ENCODE measurements at regions not wholly inside any gene's neighbourhood (a gene's known extent, or its start where the extent isn't known, plus 50 kb on each side); places are given as distances from the start of the nearest gene placed in this dataset.

DNA sequence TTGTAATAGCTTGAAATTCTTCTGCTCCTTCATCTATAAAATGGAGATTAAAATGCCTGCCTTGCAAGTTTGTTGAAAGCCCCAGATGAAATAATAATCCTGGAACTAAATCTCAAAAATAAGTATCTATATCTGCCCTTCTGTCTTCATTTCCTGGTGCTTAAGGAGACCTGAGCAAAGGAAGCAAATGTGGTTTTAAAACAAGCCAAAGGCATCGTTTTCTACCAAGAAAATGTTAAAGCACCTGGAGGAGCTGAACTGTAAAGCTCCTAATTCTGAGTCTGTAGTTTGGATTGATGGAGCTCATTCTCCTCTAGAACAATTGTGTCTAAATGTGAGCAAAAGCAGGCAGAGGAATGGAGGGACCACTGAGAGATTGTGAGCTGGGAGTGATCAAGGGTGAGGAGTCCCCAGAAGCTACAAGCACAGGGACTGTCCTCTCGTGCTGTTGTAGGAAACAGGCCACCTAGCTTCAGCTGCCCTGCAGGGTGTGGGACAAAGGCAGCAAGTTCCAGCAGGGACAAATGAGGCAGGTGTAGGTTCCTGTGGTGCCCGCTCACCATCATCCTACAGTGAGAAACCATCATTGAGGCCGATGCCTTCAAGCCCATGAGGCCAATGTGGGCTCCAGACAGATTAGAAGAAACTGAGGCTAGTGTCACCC lies 420.7 kb upstream of the TRIB2 start:
- peaks cover 10% of the 10 kb centered on the region for H3K9me3 Mint-ChIP-seq
- peaks cover 30% of the 10 kb centered on the region for H3K36me3 Mint-ChIP-seq
- no peaks in the 10 kb centered on the region for H3K27me3 Mint-ChIP-seq
- DNase-seq: no peak
- no peak overlapping the region for H3K4me3 Mint-ChIP-seq
- H3K4me1 Mint-ChIP-seq: peaks cover 49% of the 10 kb centered on the region
- CTCF ChIA-PET: interaction anchor here (1.3 kb wide), 1 partner anchor 421 kb away, joined by 5 read pairs; the partner anchor contains the start of gene TRIB2
- H3K27ac Mint-ChIP-seq: peak overlapping the region; percentile 78

DNA sequence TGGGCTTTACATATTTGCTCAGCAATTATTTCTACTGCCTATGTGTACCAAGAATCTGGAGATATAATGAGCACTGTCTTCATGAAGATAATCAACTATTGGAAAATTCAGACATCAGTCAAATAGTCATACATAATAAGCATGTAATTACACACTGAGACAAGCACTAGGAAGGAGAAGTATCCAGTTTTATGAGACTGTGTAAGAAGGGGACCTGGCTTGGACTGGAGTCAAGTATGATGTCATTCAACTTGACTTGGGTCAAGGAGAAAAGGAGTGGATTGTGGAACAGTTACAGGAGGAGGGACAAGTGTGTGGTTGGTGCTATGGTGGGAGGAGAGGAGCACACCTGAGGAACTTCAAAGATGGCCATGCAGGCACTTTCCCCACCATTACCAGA lies 419.8 kb upstream of the TRIB2 start:
- no peak overlapping the region for H3K4me3 Mint-ChIP-seq
- peaks cover 4% of the 10 kb centered on the region for H3K9me3 Mint-ChIP-seq
- no peaks in the 10 kb centered on the region for H3K27me3 Mint-ChIP-seq
- no peak for DNase-seq
- H3K4me1 Mint-ChIP-seq: peaks cover 56% of the 10 kb centered on the region
- H3K36me3 Mint-ChIP-seq: peaks cover 27% of the 10 kb centered on the region
- H3K27ac Mint-ChIP-seq: peak overlapping the region; percentile 3
- CTCF ChIA-PET: interaction anchor here (1.3 kb wide), 1 partner anchor 420 kb away, joined by 5 read pairs; the partner anchor contains the start of gene TRIB2

DNA sequence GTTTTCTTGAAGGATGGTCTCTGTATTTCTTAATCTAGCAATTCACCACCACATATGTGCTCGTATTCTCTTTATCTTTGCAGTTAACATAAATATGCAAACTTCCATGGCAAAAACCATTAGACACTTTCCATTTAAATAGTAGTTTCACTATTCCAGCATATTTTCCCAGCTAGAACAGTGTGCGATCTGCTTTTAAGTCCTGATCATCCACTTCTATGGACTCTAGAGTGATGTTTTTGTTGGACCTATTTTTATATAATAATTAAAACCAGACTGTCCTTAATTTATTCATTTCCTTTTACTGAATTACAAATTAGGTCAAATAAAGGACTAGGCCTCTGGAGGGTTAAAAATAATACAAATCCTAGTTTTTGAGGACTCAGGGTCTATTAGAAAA lies 418.4 kb upstream of the TRIB2 start:
- H3K27ac Mint-ChIP-seq: no peak overlapping the region
- H3K9me3 Mint-ChIP-seq: no peaks in the 10 kb centered on the region
- H3K27me3 Mint-ChIP-seq: peaks cover 2% of the 10 kb centered on the region
- peaks cover 64% of the 10 kb centered on the region for H3K4me1 Mint-ChIP-seq
- CTCF ChIA-PET: no interaction called here
- no peak for DNase-seq
- no peak overlapping the region for H3K4me3 Mint-ChIP-seq
- peaks cover 24% of the 10 kb centered on the region for H3K36me3 Mint-ChIP-seq

DNA sequence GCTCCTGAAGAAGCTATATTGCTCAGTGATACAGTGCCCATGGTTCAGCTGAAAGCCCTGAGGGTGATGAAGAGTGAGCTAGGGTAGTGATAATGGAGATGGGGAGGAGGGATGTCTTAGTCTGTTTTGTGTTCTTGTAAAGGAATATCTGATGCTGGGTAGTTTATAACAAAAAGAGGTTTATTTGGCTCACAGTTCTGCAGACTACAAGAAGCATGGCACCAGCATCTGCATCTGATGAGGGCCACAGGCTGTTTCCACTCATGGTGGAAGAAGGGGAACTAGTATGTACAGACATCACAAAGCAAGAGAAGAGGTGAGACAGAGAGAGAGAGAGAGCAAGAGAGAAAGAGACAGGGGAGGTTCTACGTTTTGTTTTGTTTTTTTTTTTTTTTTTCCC lies 417.3 kb upstream of the TRIB2 start:
- peaks cover 3% of the 10 kb centered on the region for H3K27me3 Mint-ChIP-seq
- peaks cover 18% of the 10 kb centered on the region for H3K36me3 Mint-ChIP-seq
- CTCF ChIA-PET: no interaction called here
- no peak overlapping the region for H3K4me3 Mint-ChIP-seq
- no peaks in the 10 kb centered on the region for H3K9me3 Mint-ChIP-seq
- DNase-seq: no peak
- no peak overlapping the region for H3K27ac Mint-ChIP-seq
- H3K4me1 Mint-ChIP-seq: peaks cover 64% of the 10 kb centered on the region

GRCh38 chr2:12300019-12300602 lies 416.6 kb upstream of the TRIB2 start:
- Mint-ChIP-seq H3K27me3 (peaks cover 3% of the 10 kb centered on the region), H3K4me3 (no peak overlapping the region), H3K36me3 (peaks cover 15% of the 10 kb centered on the region), H3K27ac (no peak overlapping the region), H3K9me3 (no peaks in the 10 kb centered on the region), H3K4me1 (peaks cover 58% of the 10 kb centered on the region)
- no peak for DNase-seq
- CTCF ChIA-PET: no interaction called here

GRCh38 chr2:12300927-12301326 lies 415.8 kb upstream of the TRIB2 start:
- no peaks in the 10 kb centered on the region for H3K9me3 Mint-ChIP-seq
- no peak for DNase-seq
- peaks cover 49% of the 10 kb centered on the region for H3K4me1 Mint-ChIP-seq
- peaks cover 15% of the 10 kb centered on the region for H3K36me3 Mint-ChIP-seq
- CTCF ChIA-PET: no interaction called here
- peaks cover 3% of the 10 kb centered on the region for H3K27me3 Mint-ChIP-seq
- no peak overlapping the region for H3K27ac Mint-ChIP-seq
- H3K4me3 Mint-ChIP-seq: no peak overlapping the region

GRCh38 chr2:12302140-12302539 lies 414.6 kb upstream of the TRIB2 start:
- Mint-ChIP-seq H3K4me3 (no peak overlapping the region), H3K27ac (peak overlapping the region; percentile 83), H3K27me3 (peaks cover 3% of the 10 kb centered on the region), H3K4me1 (peaks cover 37% of the 10 kb centered on the region), H3K36me3 (peaks cover 12% of the 10 kb centered on the region), H3K9me3 (peaks cover 3% of the 10 kb centered on the region)
- DNase-seq: peak; percentile 48
- CTCF ChIA-PET: interaction anchor here (0.9 kb wide), 1 partner anchor 415 kb away, joined by 3 read pairs; the partner anchor contains the start of gene TRIB2

GRCh38 chr2:12302691-12303090 lies 414.0 kb upstream of the TRIB2 start:
- H3K4me3 Mint-ChIP-seq: no peak overlapping the region

DNA sequence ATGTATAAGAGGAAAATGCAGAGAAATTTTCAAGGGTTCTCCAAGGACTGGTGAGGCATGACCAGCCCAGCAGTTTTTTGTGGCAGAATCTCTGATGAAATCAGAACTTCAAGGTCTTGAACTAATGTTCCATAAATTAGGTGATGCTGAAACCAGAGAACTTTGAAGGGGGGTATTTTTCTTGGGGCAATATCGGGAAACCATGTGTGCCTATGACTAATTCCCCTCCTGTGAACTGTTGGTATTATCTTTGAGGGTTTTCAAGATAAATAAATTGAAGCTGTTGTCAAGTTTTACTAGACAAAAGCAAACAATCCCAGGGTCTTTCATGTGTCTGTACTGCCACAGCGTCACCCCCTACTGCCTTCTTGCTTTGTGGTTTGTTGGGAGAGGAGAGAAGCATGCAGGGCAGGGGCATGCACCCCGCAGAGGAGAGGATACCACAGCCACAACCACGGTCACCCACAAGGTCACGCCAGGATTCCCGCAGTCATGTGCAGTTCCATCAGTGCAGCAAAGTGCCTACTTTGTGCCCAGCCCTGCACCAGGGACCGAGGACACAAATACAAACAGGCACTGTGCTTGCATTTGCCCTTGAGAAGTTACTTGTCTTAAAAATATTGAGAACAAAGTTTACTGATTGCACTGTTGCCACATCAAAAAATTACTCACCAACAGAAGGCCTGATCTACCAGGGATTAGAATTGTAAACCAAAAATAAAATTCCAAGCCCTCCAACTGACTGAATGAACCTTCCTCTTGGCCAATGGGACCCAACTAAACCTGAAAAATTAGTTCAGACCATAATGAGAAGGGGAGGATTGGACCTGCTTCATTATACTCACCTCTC lies 413.3 kb upstream of the TRIB2 start:
- peaks cover 11% of the 10 kb centered on the region for H3K36me3 Mint-ChIP-seq
- CTCF ChIA-PET: no interaction called here
- H3K27me3 Mint-ChIP-seq: peaks cover 3% of the 10 kb centered on the region
- no peak overlapping the region for H3K4me3 Mint-ChIP-seq
- H3K4me1 Mint-ChIP-seq: peaks cover 34% of the 10 kb centered on the region
- peak; percentile 53 for DNase-seq
- H3K27ac Mint-ChIP-seq: peak overlapping the region; percentile 31
- H3K9me3 Mint-ChIP-seq: peaks cover 4% of the 10 kb centered on the region

More at GRCh38 chr2:12302691-12303090, 414.0 kb upstream of the TRIB2 start:
- Mint-ChIP-seq H3K9me3 (peaks cover 3% of the 10 kb centered on the region), H3K4me1 (peaks cover 34% of the 10 kb centered on the region), H3K27me3 (peaks cover 3% of the 10 kb centered on the region), H3K36me3 (peaks cover 10% of the 10 kb centered on the region), H3K27ac (no peak overlapping the region)
- no peak for DNase-seq
- CTCF ChIA-PET: no interaction called here

DNA sequence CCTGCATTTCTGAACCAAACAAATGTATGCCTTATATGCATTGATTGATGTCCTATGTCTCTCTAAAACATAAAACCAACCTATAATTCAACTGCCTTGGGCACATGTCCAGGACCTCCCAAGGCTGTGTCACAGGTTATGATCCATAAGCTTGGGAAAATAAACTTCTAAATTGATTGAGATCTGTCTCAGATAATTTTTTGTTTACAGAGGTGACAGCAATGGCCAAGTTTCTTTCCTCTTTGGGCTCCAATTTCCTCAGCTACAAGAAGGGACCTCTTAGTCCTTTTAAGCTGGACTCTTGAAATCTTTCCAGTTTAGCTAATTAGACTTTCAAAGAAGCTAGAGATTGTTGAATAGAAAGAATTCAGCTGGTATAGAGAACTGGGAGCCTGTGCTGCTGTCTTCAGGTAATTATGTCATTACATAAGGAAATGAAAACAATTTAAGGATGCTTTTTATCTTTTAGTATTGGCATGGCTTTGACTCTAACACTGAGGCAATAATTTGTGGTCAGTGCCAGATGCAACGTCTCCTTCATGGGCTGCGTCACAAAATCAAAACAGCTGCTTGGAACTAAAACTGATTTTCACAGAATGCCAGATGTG lies 412.1 kb upstream of the TRIB2 start:
- peaks cover 3% of the 10 kb centered on the region for H3K27me3 Mint-ChIP-seq
- peaks cover 42% of the 10 kb centered on the region for H3K4me1 Mint-ChIP-seq
- H3K36me3 Mint-ChIP-seq: peaks cover 11% of the 10 kb centered on the region
- peak overlapping the region; percentile 6 for H3K27ac Mint-ChIP-seq
- CTCF ChIA-PET: no interaction called here
- H3K9me3 Mint-ChIP-seq: peaks cover 4% of the 10 kb centered on the region
- H3K4me3 Mint-ChIP-seq: no peak overlapping the region
- no peak for DNase-seq

DNA sequence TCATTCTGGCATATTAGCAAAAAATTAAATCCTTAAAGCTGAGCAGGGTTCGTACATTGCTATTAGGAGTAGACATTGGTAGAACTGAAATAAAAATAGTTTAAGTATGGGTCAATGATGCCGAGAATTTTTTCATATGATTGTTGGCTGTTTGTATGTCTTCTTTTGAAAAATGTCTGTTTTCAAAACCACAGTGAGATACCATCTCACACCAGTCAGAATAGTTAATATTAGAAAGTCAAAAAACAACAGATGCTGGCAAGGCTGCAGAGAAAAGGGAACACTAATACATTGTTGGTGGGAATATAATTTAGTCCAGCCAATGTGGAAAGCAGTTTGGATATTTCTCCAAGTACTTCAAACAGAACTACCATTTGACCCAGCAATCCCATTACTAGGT lies 410.8 kb upstream of the TRIB2 start:
- CTCF ChIA-PET: no interaction called here
- Mint-ChIP-seq H3K36me3 (peaks cover 11% of the 10 kb centered on the region), H3K9me3 (peaks cover 4% of the 10 kb centered on the region), H3K4me3 (no peak overlapping the region), H3K27me3 (peaks cover 3% of the 10 kb centered on the region), H3K27ac (no peak overlapping the region), H3K4me1 (peaks cover 53% of the 10 kb centered on the region)
- no peak for DNase-seq

DNA sequence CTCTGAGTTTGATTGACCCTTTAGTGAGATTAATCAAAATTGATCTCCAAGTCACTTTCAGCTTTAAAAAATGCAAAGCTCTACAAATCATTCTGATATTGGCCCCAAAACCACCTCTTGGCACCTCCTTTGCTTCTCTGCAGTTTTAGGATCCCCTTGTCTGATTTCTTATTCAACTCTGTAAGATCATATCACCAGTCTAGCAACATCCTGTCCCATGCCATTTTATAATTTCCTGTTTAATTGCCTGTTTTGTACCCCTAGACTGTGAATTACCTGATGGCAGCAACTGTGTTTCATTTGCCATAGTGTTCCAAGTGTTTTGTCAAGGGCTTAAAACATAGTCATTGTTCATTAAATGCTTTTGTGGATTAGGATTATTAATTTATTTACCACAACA lies 406.3 kb upstream of the TRIB2 start:
- Mint-ChIP-seq H3K36me3 (peaks cover 2% of the 10 kb centered on the region), H3K4me1 (peaks cover 44% of the 10 kb centered on the region), H3K9me3 (peaks cover 6% of the 10 kb centered on the region), H3K4me3 (no peak overlapping the region), H3K27ac (no peak overlapping the region), H3K27me3 (no peaks in the 10 kb centered on the region)
- CTCF ChIA-PET: no interaction called here
- no peak for DNase-seq

GRCh38 chr2:12313445-12314126 lies 403.1 kb upstream of the TRIB2 start:
- peaks cover 2% of the 10 kb centered on the region for H3K9me3 Mint-ChIP-seq
- no peak overlapping the region for H3K4me3 Mint-ChIP-seq
- peaks cover 44% of the 10 kb centered on the region for H3K4me1 Mint-ChIP-seq
- H3K27me3 Mint-ChIP-seq: peaks cover 5% of the 10 kb centered on the region
- peak overlapping the region; percentile 67 for H3K27ac Mint-ChIP-seq
- CTCF ChIA-PET: no interaction called here
- no peak for DNase-seq
- no peaks in the 10 kb centered on the region for H3K36me3 Mint-ChIP-seq
